GM21825 (cell line): ENCODE measurements at regions not wholly inside any gene's neighbourhood (a gene's known extent, or its start where the extent isn't known, plus 50 kb on each side); places are given as distances from the start of the nearest gene placed in this dataset.
A peak's percentile ranks its signal among the peaks of the same experiment; 100 is the strongest.
"Not testable (repeated sequence)": the region's sequence is repeated elsewhere in the genome, so short reads cannot be mapped to it uniquely, and the experiment has no call there.

Source experiments
- ATAC-seq: cut with Tn5 transposase; IDR thresholded peaks from one replicate; pipeline ENCODE4 v1.9.1; 2021; ENCODE audit warnings: mild to moderate bottlenecking, moderate library complexity; ENCODE audit not compliant: unreplicated experiment

DNA sequence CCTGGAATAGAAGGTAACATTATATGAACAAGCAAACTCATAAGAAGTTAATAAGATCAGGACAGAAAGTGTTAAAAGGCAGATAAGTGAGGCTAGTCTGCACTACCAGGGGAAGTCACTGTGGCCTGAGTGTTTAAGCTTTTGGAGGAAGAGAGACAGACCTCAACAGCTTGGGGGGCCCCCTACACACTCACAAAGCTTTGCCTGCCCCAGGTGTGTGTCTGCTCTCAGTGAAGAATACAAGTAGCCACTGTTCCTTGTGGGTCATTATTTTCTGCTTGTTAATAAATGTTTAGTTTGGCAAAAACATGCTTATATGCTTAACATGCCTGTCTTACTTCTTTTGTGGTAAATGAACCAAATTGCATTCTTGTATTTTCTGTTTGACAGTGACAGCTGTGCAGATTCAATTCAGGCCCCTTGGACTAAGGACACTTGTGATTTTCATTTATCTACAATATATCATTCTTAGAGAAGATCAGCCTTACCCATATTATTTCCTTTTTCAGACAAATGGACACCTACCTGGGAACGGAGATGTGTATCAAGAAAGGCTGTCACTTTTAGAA lies 50.7 kb upstream of the C12orf71 start:
- ATAC-seq, result peak; percentile 91

DNA sequence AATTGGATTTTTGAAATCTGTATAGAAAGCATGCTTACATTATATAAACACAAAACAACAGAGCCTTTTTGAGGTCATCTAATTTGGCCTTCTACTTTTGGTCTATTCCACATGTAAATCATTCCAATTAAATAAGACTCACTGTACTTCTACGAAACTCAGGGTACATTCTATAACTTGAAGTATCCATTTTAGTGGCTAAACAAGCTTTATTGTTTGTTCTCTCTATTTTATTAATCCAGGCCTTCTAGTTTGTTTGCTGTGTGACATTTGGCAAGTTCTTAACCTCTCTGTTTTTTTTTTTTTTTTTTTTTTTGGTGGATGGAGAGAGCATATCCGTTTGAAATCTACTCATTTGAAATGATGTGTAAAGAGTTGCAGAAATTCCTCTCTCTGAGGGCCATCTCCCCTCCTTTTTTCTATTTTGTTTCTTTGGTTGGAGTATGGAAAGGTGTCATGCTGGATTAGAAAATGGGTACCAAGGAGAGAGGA lies 58.1 kb upstream of the C12orf71 start:
- no peak for ATAC-seq

DNA sequence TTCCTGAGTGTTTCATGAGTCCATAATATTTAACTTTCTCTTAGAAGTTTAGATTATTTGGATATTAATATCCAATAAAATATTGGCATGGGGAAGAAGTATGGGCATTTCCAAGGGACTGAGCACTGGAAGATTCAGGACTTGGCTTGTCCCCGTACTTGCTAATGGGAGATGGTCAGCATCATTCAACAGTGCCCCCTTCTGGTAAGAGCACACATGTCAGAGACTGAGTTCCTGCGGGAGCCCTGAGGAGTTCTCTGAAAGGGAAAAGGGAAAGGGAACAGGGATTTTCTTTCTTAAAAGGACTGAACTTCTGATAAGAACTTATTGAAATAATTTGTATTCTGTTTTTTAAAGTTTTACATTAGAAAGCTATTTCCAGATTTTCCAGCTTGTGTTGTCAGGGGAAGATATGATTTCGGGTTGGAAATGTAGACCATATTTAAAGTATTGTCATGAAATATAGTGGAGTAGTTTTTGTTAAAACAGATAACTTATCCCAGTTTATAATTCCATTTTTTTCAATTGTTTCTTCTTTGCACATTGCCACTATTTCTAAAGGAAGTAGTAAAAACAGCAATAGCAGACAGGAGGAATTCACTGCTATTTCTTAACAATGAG lies 59.8 kb upstream of the C12orf71 start:
- ATAC-seq, result no peak

DNA sequence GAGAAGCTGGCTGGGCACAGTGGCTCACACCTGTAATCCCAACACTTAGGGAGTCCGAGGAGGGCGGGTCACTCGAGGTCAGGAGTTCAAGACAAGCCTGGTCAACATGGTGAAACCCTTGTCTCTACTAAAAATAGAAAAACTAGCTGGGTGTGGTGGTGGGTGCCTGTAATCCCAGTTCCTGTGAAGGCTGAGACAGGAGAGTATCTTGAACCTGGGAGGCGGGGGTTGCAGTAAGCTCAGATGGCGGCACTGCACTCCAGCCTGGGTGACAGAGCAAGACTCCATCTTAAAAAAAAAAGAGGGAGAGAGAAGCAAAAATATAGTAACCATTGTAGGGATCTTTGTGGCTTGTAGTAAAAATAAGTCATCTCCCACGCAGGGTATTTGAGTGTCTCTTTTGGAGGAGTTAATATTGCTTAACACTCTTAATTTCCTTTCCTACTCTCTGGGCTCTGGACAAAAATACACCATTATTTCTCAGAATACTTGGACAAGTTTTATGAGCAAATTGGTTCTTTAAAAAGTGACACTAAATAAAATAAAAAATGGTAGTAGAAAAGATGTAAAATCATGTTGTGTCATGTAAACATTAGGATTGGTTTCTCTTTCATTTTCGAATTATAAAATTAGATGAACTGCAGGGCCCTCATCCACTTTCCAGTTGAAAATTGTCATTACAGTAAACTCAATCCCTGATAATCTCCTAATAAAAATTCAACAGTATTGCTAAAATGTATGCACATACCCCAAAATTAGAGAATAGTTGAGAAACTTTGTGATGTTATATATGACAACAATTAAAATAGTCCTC lies 61.1 kb upstream of the C12orf71 start:
- no peak for ATAC-seq

DNA sequence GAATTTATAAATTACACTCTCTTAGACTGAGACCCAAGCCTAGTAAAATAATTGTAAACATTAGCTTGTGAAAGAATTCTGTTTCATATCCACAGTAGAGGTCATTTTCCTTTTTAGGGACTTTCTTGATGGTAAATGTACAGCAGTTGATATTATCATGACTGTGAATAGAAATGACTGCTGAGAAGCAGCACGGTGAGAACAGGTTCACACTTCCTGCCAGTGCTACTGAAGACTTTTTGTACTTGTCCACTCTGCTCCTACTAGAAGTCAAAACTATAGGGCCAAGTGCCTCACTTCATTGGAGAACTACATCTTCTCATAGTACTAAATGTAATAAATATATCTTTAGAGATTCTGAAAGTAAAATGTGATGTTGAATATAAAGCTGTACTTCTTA lies 63.3 kb upstream of the C12orf71 start:
- ATAC-seq, result peak; percentile 71

DNA sequence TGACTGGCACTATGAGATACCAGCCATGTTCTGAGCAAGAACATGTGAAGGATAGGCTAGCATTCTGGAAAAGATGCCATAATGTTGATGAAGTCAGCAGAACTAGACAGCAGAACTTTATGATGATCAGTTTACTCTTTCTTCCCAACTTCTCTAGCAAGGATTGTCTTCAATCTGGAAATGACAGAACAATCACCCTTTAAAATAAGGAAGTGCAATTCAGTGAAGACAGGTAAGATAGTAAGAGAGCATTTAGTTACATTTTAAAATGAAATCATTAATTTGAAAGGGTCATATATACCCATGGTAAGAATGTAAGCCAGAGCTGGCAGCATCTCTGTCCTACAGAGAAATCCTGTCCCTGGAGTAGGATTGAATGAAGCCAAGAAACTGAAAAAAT lies 66.0 kb upstream of the C12orf71 start:
- no peak for ATAC-seq

DNA sequence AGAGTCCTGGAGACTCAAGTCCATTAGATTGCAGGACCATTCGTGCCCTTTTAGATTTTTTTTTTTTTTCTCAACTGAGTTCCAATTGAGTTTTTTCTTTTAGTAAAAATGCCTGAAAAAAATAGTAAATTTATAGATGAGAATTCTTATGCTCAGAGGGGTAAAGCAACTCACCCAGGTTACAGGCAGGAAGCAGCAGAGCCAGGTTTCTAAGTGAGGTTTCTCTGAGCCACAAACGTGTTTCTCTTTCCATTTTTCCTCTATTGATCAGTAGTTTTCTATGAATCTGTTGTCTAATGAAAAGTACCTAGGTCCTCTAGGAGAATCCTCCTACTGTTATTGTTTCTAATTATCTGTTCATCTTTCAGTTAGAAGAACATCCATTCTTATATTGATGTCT lies 66.4 kb upstream of the C12orf71 start:
- ATAC-seq, result no peak

DNA sequence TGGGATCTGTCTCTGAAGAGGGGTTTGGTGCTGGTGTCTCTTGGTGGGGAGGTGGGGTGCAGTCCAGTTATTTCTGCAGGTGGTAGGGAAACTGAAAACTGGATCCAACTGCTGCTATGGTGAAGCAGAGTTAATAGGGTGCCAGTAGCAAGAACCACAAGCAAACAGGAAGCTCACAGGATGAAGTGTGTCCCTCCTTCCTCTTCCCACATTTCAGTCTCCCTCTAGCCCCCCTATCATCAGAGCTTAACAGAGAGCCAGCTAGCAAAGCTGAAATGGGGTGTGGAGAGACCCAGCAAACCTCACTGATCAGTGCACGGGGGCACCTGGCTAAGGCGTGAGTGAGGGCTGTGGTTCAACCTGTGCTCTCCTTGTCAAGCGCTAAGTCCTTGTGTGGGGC lies 69.1 kb upstream of the C12orf71 start:
- no peak for ATAC-seq

DNA sequence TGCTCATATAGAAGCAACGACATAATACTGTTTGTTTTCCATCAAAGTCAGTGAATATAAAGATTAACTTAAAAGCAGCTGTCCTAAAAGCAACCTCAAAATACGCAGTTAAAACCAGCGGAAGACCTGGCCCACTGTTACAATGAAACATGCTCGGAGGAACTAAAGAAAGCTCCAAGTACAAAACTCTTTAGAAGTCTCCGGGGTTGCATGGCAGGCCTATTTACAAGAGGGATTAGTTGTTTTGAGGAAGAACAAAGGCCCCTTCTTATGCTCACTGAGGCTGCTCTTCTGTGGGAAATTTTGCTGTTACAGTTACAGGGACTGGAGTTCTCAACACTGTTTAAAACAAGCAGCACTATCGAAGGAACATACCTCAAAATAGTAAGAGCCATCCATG lies 75.9 kb upstream of the C12orf71 start:
- ATAC-seq, result no peak

DNA sequence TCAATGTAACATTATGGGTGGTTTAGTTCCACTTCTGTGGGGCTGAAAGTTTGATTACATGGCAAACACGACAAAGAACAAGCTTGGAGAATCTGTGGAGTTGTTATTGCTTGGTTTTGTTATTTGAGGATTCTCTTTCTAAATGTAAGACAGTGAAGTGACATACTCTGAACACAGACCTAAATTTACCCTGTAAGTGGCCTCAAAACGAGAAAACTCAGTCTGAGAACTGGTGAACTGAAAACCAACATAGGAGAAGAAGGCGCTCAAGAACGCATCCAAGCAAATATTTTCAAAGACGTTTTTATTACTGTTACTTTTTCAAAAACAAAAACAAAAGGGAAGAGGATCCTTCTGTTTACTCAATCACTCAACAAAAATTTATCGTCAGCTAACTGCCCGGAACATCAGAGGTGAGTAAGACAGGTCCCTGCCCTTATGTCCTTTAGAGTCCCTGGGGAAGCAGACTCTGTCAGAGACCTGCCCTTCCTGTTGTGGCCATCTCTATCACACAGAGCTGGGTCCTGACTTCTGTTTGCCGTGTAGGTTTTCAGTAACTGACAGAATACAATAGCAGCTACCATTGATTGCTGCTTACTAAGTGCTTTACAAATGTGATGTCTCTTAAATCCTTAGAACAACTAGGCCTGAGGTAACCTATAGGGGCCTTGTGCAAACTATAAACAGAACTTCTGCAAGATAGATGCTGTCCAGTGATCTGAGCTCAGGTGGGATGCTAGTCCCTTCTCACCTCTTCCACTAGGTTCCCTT lies 79.3 kb upstream of the C12orf71 start:
- ATAC-seq, result peak; percentile 64

DNA sequence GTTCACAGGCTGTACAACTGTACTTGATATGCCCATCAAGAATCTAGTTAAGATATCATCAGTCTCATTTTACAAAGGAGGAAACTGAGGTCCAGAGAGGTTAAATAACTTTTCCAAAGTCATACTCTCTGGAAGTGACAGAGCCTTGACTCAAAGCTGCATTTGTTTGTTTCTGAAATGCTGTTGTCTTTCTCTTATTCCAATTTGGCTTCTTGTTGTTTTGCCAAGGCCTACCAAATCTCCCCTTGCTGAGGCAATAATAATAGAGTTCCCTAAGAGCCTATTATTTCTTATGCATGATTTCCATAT lies 79.8 kb upstream of the C12orf71 start:
- ATAC-seq, result no peak

DNA sequence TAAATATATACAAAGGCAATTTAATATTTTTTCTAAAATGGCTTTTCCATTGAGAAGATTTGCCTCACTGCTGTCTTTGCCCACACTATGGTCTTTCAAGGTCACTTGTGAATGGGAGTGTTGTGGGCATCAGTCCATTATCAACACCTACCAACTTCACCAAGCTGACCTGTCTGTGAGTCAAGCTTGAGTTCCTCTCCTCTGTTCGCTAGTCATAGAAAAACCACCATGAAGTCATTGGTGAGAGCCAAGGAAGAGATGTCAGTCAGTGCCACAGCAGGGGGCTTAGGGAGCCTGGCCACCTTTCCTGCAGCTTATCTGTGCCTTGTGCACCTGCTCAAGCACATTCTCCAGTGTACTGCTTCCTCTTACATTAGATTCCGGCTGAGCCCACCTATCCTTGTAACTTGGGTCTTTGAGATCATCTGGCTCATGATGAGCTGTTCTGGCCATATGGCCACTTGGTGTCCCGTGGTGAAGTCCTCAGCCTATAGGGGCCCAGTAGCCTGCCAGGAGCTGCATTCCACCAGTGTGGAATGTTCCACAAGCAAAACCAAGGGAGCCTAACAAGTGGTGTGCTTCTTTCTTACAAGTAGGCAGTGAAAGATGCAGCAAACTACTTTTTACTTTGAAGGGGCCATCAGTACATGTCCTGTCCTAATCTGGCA lies 80.8 kb upstream of the C12orf71 start:
- ATAC-seq, result no peak

DNA sequence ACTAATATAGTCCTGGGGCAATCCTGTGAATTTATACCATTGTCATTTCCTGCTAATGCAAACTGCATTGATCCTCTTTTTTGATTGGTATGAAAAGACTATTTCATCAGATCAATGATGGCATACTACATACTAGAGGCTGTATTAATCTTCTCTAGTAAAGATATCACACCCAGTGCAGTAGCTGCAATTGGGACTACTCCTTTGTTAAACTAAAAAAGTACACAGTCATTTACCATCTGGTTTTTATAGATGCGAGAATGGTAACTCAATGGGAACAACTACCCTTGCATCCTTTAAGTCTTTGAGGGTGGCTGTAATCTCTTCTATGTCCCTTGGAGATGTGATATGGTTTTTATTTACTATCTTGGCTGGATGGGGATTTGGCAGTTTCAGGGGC lies 80.2 kb upstream of the STK38L start:
- ATAC-seq, result no peak

DNA sequence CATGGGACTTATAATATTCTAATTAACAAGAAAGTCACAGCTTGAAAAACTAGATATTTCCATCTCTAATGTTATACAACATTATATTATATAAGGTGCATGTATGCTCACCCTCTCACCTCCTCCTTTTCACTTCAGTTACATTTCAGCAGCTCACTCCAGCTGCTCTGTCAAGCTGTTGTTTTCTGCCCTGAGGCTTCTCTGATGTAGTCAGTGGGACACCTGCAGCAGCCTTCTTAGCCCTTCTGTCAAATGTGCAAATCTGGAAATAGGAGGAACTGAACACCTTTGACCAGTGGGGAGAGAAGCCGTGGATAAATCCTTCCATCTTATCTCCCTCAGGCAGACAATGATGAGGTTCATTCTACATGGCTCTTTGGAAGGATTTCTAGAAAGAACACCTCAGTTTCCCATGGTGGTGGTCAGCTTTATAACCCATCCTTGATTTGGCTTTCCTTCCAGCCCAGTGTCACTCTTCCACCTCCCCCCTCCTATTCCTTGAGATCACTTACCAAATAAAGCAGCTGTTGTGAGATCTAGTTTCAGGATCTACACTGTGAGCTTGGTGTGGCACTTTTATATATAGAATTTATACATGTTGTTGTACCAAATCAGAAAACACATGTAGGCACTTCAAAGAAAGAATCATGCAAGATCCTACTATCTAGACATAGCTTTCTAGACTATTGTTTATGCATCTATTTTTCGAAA lies 79.6 kb upstream of the STK38L start:
- ATAC-seq, result no peak

DNA sequence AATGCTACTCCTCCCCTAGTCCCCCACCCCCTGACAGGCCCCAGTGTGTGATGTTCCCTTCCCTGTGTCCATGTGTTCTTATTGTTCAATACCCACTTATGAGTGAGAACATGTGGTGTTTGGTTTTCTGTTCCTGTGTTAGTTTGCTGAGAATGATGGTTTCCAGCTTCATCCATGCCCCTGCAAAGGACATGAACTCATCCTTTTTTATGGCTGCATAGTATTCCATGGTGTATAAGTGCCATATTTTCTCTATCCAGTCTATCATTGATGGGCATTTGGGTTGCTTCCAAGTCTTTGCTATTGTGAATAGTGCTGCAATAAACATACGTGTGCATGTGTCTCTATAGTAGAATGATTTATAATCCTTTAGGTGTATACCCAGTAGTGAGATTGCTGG lies 78.1 kb upstream of the STK38L start:
- not testable (repeated sequence) for ATAC-seq

DNA sequence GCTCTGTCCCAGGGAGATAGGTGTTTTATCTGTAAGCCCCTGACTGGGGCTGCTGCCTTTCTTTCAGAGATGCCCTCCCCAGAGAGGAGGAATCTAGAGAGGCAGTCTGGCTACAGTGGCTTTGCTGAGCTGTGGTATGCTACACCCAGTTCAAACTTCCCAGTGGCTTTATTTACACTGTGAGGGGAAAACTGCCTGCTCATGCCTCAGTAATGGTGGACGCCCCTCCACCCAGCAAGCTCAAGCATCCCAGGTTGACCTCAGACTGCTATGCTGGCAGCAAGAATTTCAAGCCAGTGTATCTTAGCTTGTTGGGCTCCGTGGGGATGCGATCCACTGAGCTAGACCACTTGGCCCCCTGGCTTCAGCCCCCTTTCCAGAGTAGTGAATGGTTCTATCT lies 72.6 kb upstream of the STK38L start:
- not testable (repeated sequence) for ATAC-seq

DNA sequence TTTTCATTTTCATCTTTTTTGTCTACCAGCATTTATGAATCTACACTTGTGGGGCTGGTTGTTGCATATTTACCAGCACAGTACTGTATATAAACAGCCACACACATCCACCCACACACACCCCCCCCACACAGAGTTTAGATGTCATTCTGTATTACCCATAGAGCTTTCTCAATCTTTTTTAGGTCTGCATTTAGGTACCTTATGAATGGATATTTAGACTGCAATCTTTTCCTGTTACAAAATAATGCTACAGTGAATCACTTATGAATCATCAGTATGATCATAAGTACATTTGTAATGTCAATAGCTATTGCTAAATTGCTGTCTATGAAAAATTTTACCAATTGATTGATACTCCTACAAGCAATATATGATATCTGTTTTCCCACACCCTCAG lies 67.3 kb upstream of the STK38L start:
- ATAC-seq, result no peak

DNA sequence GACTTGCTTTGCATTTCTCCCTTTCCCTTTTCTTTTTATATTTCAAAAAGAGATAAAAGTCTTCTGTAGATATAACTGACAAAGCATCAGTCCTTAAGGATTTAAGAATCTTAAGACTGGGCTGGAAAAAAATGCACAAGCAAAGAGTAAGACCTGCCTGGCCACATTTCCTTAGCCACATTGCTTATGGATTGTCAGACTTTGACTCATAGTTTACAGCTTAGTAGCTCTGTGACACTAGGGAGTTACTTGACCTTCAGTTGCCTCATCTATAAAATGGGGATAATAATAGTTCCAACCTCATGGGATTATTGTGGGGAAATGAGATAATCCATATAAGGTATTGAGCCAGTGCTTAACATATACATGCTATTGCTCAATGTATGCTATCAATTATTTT lies 66.4 kb upstream of the STK38L start:
- ATAC-seq, result no peak

DNA sequence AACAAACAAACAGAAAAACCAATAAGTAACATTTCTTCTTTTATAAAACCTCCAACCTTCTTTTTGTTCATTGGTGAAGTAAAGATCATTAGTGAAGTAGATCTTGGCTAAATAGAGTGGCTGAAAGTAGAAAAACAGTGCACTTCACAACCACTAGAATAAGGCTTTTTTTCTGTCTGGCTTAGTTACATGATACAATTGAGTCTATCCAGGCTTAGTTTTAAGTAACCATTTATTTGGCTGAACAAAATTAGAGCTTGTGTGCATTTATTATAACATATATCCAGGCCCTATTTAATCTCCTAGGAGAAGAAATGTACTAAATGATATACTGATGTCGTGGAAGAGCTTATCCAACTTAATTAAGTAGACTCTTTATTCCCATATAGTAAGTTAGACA lies 65.8 kb upstream of the STK38L start:
- no peak for ATAC-seq

DNA sequence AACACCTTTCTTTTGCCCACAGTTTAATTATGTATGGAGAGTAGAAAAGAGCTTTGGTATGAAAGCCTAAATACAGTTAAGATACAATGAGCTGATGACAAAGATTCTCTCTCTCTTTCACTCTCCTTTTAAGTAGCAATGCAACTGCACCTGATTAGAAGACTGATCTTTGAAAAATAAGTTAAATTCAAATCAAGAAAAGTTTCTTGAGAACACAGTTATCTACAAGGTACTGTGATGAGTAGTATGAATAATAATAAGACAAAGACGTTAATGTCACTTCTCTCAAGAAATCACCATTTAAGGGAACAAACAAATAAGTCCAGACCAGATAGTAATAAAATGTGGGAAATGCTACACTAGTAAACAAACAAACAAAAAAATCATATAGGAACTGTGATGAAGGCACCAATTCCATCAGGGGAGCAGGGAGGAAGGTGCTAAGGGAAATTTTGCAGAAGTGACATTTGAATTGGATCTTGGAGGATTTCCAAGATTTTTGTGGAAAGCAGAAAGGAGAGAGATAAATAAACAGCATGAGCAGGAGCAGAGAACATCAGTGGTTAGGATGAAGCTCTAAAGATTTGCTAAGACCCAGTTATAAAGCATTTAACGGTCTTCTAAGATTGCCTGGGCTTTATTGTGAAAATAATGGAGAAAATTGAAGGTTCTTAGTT lies 65.2 kb upstream of the STK38L start:
- ATAC-seq, result no peak
